PC-9 (cell line): ENCODE measurements at regions not wholly inside any gene's neighbourhood (a gene's known extent, or its start where the extent isn't known, plus 50 kb on each side); places are given as distances from the start of the nearest gene placed in this dataset.

Source experiments
- BruUV-seq: library from RNA; stranded (reverse); fragments of 400-500 nt; replicated peaks from 2 replicates; lab custom pipeline; 2021; lab: Mats Ljungman, UMichigan
- CTCF ChIA-PET: fragments of 300-600 bp; sonication (Branson Sonifier 250); formaldehyde crosslinking; loops from one replicate; lab custom pipeline; 2022; ENCODE audit warnings: antibody characterized with exemption; lab: Charles Lee
- POLR2A ChIA-PET: fragments of 300-600 bp; sonication (Branson Sonifier 250); formaldehyde crosslinking; loops from one replicate; lab custom pipeline; 2022; ENCODE audit warnings: antibody characterized with exemption; ENCODE audit not compliant: unreplicated experiment; lab: Charles Lee
- DNase-seq, 2 experiments: peaks; one replicate each; pipeline versions ENCODE4 v3.0.0 to v3.0.0-alpha.2; 2015 to 2022; ENCODE audit warnings: mixed read lengths in 1 of 2
- H2AFZ ChIP-seq: fragments of 200-600 bp; sonication (generic); 2 replicates; pipeline ENCODE4 v1.8.1; 2017; ENCODE audit warnings: antibody characterized with exemption
- H3F3A ChIP-seq: fragments of 200-600 bp; sonication (generic); 2 replicates; pipeline ENCODE4 v1.8.1; 2017; ENCODE audit warnings: antibody characterized with exemption, mild to moderate bottlenecking, low read depth; ENCODE audit not compliant: insufficient read depth
- H3K27ac ChIP-seq: fragments of 200-600 bp; sonication (generic); 2 replicates; pipeline ENCODE4 v1.6.1; 2016; ENCODE audit warnings: mixed run types
- H3K27me3 ChIP-seq: fragments of 200-600 bp; sonication (generic); 2 replicates; pipeline ENCODE4 v1.6.1; 2016; ENCODE audit warnings: low read depth, mixed run types; ENCODE audit not compliant: insufficient read depth
- H3K36me3 ChIP-seq: fragments of 200-600 bp; sonication (generic); 2 replicates; pipeline ENCODE4 v1.6.1; 2016; ENCODE audit warnings: low read depth, mixed run types
- H3K4me1 ChIP-seq: fragments of 200-600 bp; sonication (generic); replicated peaks from 2 replicates; pipeline ENCODE4 v1.6.1; 2016; ENCODE audit warnings: mixed run types; ENCODE audit not compliant: insufficient read depth
- H3K4me2 ChIP-seq: fragments of 200-600 bp; sonication (generic); 2 replicates; pipeline ENCODE4 v1.6.1; 2017; ENCODE audit warnings: mixed run types
- H3K4me3 ChIP-seq: fragments of 200-600 bp; sonication (generic); 2 replicates; pipeline ENCODE4 v1.6.1; 2016; ENCODE audit warnings: mixed run types
- H3K79me2 ChIP-seq: fragments of 200-600 bp; sonication (generic); 2 replicates; pipeline ENCODE4 v1.6.1; 2017; ENCODE audit warnings: low read depth, mixed run types
- H3K9me2 ChIP-seq: fragments of 200-600 bp; sonication (generic); 2 replicates; pipeline ENCODE4 v1.8.1; 2017; ENCODE audit warnings: mild to moderate bottlenecking; ENCODE audit not compliant: insufficient read depth
- H3K9me3 ChIP-seq: fragments of 200-600 bp; sonication (generic); 2 replicates; pipeline ENCODE4 v1.8.1; 2016; ENCODE audit warnings: low read depth; ENCODE audit not compliant: insufficient read depth
- H4K20me1 ChIP-seq: fragments of 200-600 bp; sonication (generic); 2 replicates; pipeline ENCODE4 v1.8.1; 2017; ENCODE audit not compliant: insufficient read depth
- EZH2 ChIP-seq: fragments of 200-600 bp; sonication (generic); IDR thresholded peaks from 2 replicates; pipeline ENCODE4 v1.8.0; 2017; ENCODE audit warnings: antibody characterized with exemption, low read depth
- intact Hi-C: fragments of 100-400 bp; cut with micrococcal nuclease; formaldehyde crosslinking; loops from one replicate; pipeline ENCODE4 v1.10.0; 2022; ENCODE audit not compliant: unreplicated experiment
- TF ChIP-seq, protein P1 (sequence below): fragments of 200-600 bp; sonication (generic); conservative IDR thresholded peaks from 2 replicates; pipeline ENCODE4 v1.6.1; 2017; ENCODE audit warnings: mixed run types, antibody characterized with exemption, mild to moderate bottlenecking, moderate library complexity

DNA sequence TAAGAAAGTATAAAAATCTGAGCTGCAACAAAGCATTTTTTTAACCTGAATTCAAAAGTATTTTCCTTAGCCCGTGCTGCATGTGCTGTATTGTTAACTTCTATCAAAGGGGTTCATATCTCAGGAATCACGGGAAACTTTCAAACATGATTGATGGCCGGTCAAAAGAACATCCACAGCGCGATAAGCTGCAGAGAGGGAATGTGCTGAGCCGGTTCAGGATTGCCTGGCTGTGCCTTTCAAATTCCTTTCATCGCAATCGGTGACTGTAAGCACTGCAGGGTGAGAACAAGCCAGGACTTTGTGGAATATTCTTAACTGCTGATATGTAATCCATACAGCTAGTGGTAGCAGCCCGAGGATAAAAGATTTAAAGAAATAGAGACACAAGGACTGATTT is 210.9 kb upstream of the NOCT start:
- TF ChIP-seq, protein P1, sequence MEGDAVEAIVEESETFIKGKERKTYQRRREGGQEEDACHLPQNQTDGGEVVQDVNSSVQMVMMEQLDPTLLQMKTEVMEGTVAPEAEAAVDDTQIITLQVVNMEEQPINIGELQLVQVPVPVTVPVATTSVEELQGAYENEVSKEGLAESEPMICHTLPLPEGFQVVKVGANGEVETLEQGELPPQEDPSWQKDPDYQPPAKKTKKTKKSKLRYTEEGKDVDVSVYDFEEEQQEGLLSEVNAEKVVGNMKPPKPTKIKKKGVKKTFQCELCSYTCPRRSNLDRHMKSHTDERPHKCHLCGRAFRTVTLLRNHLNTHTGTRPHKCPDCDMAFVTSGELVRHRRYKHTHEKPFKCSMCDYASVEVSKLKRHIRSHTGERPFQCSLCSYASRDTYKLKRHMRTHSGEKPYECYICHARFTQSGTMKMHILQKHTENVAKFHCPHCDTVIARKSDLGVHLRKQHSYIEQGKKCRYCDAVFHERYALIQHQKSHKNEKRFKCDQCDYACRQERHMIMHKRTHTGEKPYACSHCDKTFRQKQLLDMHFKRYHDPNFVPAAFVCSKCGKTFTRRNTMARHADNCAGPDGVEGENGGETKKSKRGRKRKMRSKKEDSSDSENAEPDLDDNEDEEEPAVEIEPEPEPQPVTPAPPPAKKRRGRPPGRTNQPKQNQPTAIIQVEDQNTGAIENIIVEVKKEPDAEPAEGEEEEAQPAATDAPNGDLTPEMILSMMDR = no peak
- TF ChIP-seq EZH2 = no peak
- H3K27me3 ChIP-seq = peaks cover 8% of the 10 kb centered on the region
- no peak overlapping the region for H2AFZ ChIP-seq
- ChIA-PET POLR2A (no interaction called here), CTCF (no interaction called here)
- H3K9me3 ChIP-seq = no peaks in the 10 kb centered on the region
- H3K4me3 ChIP-seq = no peak overlapping the region
- H3K79me2 ChIP-seq = no peaks in the 10 kb centered on the region
- intact Hi-C loops = no loop called here
- H3F3A ChIP-seq = no peaks in the 10 kb centered on the region
- H3K36me3 ChIP-seq = no peaks in the 10 kb centered on the region
- H3K4me1 ChIP-seq = no peaks in the 10 kb centered on the region
- no peaks in the 10 kb centered on the region for H4K20me1 ChIP-seq
- BruUV-seq = no TSS peak
- H3K9me2 ChIP-seq = no peaks in the 10 kb centered on the region
- no peak overlapping the region for H3K27ac ChIP-seq
- DNase-seq = no peak
- H3K4me2 ChIP-seq = no peak overlapping the region

DNA sequence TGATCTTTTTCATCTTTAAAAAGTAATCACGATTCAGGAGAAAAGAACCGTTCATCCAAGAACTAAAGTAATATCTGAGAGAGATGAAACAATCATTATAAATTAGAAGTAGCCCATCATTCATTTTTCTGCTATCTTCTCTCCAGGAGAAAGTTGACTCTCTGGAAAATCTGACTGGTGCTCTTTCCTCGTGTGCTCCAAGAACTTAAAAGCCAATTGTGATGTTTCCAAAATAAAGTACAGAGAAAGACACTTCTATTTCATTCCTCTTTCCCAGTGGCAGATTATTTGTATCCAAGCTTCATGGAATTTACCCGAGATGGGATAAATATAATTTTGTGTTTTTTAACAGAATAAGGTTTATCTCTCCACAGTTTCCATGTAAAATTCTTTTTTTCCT is 212.5 kb upstream of the NOCT start:
- H4K20me1 ChIP-seq = no peaks in the 10 kb centered on the region
- H3K9me2 ChIP-seq = no peaks in the 10 kb centered on the region
- POLR2A ChIA-PET = no interaction called here
- H3K27me3 ChIP-seq = peaks cover 8% of the 10 kb centered on the region
- H3K4me3 ChIP-seq = no peak overlapping the region
- H3K4me2 ChIP-seq = no peak overlapping the region
- H3K4me1 ChIP-seq = no peaks in the 10 kb centered on the region
- no peaks in the 10 kb centered on the region for H3K79me2 ChIP-seq
- DNase-seq = no peak
- BruUV-seq = no TSS peak
- CTCF ChIA-PET = no interaction called here
- no peaks in the 10 kb centered on the region for H3F3A ChIP-seq
- TF ChIP-seq, protein P1 = no peak
- TF ChIP-seq EZH2 = no peak
- no peaks in the 10 kb centered on the region for H3K9me3 ChIP-seq
- intact Hi-C loops = no loop called here
- H3K36me3 ChIP-seq = no peaks in the 10 kb centered on the region
- no peak overlapping the region for H3K27ac ChIP-seq
- no peak overlapping the region for H2AFZ ChIP-seq

DNA sequence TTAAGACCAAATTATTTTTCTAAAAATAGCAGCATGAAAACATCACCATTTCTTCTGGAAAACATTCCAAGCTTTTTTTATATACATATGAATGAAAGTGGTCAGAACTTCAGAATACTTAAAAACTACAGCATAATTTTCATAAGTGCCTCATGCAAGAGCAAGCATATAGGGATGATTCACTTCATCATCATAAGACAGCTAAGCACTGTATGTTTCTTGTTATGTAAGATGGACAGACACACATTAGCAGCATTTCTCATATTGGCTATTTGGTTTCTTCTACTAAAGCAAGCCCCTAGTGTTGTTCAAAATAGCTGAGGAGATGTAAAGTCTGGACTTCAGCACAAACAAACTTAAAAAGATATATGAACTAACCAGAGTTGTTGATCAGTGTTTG is 213.1 kb upstream of the NOCT start:
- Histone ChIP-seq H2AFZ (no peak overlapping the region), H3K27ac (no peak overlapping the region), H3F3A (no peaks in the 10 kb centered on the region), H3K4me3 (no peak overlapping the region), H3K36me3 (no peaks in the 10 kb centered on the region), H3K27me3 (peaks cover 8% of the 10 kb centered on the region), H3K79me2 (no peaks in the 10 kb centered on the region), H3K4me2 (no peak overlapping the region), H3K4me1 (no peaks in the 10 kb centered on the region), H4K20me1 (no peaks in the 10 kb centered on the region), H3K9me2 (no peaks in the 10 kb centered on the region), H3K9me3 (no peaks in the 10 kb centered on the region)
- DNase-seq = no peak
- intact Hi-C loops = no loop called here
- POLR2A ChIA-PET = no interaction called here
- CTCF ChIA-PET = no interaction called here
- no TSS peak for BruUV-seq
- TF ChIP-seq EZH2 = no peak
- TF ChIP-seq, protein P1 = no peak
